K562 (cell line): ENCODE measurements at regions not wholly inside any gene's neighbourhood (a gene's known extent, or its start where the extent isn't known, plus 50 kb on each side); places are given as distances from the start of the nearest gene placed in this dataset.

Experiments used
- CCNT2 ChIP-seq: IDR thresholded peaks from 2 replicates; pipeline ENCODE4 v1.6.1; 2011; ENCODE audit warnings: borderline replicate concordance, low read depth, mild to moderate bottlenecking, moderate library complexity, mixed read lengths, low read length; ENCODE audit not compliant: insufficient read length; ENCODE audit errors: extremely low read depth
- FOXO4 ChIP-seq: fragments of 450-650 bp; formaldehyde crosslinking; IDR thresholded peaks from 2 replicates; pipeline ENCODE4 v1.4.0; 2020; ENCODE audit warnings: mild to moderate bottlenecking, moderate library complexity
- GTF3C2 ChIP-seq: IDR thresholded peaks from 3 replicates; pipeline ENCODE4 v1.6.1; 2011; ENCODE audit warnings: borderline replicate concordance, mild to moderate bottlenecking, moderate library complexity; ENCODE audit not compliant: insufficient read length; ENCODE audit errors: extremely low read depth
- KHSRP ChIP-seq: fragments of 450-650 bp; IDR thresholded peaks from 2 replicates; pipeline ENCODE4 v1.6.1; 2017
- LCOR ChIP-seq: sonication (generic); formaldehyde crosslinking; IDR thresholded peaks from 2 replicates; pipeline ENCODE4 v1.8.0; 2022; ENCODE audit warnings: mild to moderate bottlenecking, missing genetic modification reagents
- SLC30A9 ChIP-seq: fragments of 250-450 bp; sonication (Bioruptor Pico); IDR thresholded peaks from 2 replicates; pipeline ENCODE4 v1.8.0; 2022; ENCODE audit warnings: mild to moderate bottlenecking, moderate library complexity

- TF ChIP-seq GTF3C2: no peak
- TF ChIP-seq CCNT2: no peak
- TF ChIP-seq FOXO4 (CRISPR knock-in tag): no peak
- TF ChIP-seq LCOR (CRISPR knock-in tag): no peak
- TF ChIP-seq KHSRP: no peak
- TF ChIP-seq SLC30A9 (CRISPR knock-in tag): no peak
These were observed 307.9 kb downstream of the DMAC1 start (continued) for GRCh38 chr9:7491641-7492040.
